ENCODE measurements at regions not wholly inside any gene's neighbourhood (a gene's known extent, or its start where the extent isn't known, plus 50 kb on each side); places are given as distances from the start of the nearest gene placed in this dataset.

GRCh38 chr5:38736089-38736488, 109.7 kb upstream of the OSMR start:
- ATAC-seq (no peak), DNase-seq (no peak)
- intact Hi-C loops (cut with micrococcal nuclease): no loop called here

- intact Hi-C loops (cut with micrococcal nuclease): no loop called here
- DNase-seq: no peak
- no peak for ATAC-seq
These were observed 107.8 kb upstream of the OSMR start for GRCh38 chr5:38737976-38738375.

- ATAC-seq: no peak
- intact Hi-C loops (cut with micrococcal nuclease): no loop called here
- DNase-seq: no peak
These were observed 106.7 kb upstream of the OSMR start for GRCh38 chr5:38739011-38739704.

- ATAC-seq: no peak
- intact Hi-C loops (cut with micrococcal nuclease): no loop called here
- DNase-seq: no peak
These were observed 106.1 kb upstream of the OSMR start for GRCh38 chr5:38739705-38740045.

- intact Hi-C loops (cut with micrococcal nuclease): no loop called here
These were observed 103.0 kb upstream of the OSMR start for GRCh38 chr5:38742821-38743220.

GRCh38 chr5:38743562-38743961, 102.2 kb upstream of the OSMR start:
- intact Hi-C loops (cut with micrococcal nuclease): no loop called here
- no peak for DNase-seq
- no peak for ATAC-seq

More at GRCh38 chr5:38742821-38743220, 103.0 kb upstream of the OSMR start:
- no peak for ATAC-seq
- no peak for DNase-seq

- intact Hi-C loops (cut with micrococcal nuclease): no loop called here
- DNase-seq (no peak), ATAC-seq (peak; percentile 67)
These were observed 99.7 kb upstream of the OSMR start for GRCh38 chr5:38745836-38746732.

GRCh38 chr5:38749861-38750260, 96.0 kb upstream of the OSMR start:
- no peak for DNase-seq
- ATAC-seq: no peak
- intact Hi-C loops (cut with micrococcal nuclease): no loop called here

- DNase-seq (no peak), ATAC-seq (no peak)
- intact Hi-C loops (cut with micrococcal nuclease): no loop called here
These were observed 94.7 kb upstream of the OSMR start for GRCh38 chr5:38751103-38751502.

GRCh38 chr5:38752012-38752536, 93.7 kb upstream of the OSMR start:
- intact Hi-C loops (cut with micrococcal nuclease): no loop called here

GRCh38 chr5:38752622-38753021, 93.2 kb upstream of the OSMR start:
- no peak for DNase-seq
- ATAC-seq: no peak
- intact Hi-C loops (cut with micrococcal nuclease): no loop called here

More at GRCh38 chr5:38752012-38752536, 93.7 kb upstream of the OSMR start:
- DNase-seq (no peak), ATAC-seq (no peak)

- intact Hi-C loops (cut with micrococcal nuclease): no loop called here
- ATAC-seq (no peak), DNase-seq (no peak)
These were observed 92.7 kb upstream of the OSMR start for GRCh38 chr5:38753141-38753540.

GRCh38 chr5:38753776-38754175, 92.0 kb upstream of the OSMR start:
- intact Hi-C loops (cut with micrococcal nuclease): no loop called here
- DNase-seq (no peak), ATAC-seq (no peak)

GRCh38 chr5:38755181-38755580, 90.6 kb upstream of the OSMR start:
- ATAC-seq (no peak), DNase-seq (no peak)
- intact Hi-C loops (cut with micrococcal nuclease): no loop called here

- intact Hi-C loops (cut with micrococcal nuclease): no loop called here
- ATAC-seq: no peak
- DNase-seq: no peak
These were observed 89.7 kb upstream of the OSMR start for GRCh38 chr5:38756068-38756467.

- peak; percentile 86 for DNase-seq
- intact Hi-C loops (cut with micrococcal nuclease): no loop called here
- ATAC-seq: peak; percentile 95
These were observed 88.2 kb upstream of the OSMR start for GRCh38 chr5:38757451-38758245.

GRCh38 chr5:38758774-38759600, 86.8 kb upstream of the OSMR start:
- peak; percentile 33 for ATAC-seq

GRCh38 chr5:38764937-38765391, 80.8 kb upstream of the OSMR start:
- intact Hi-C loops (cut with micrococcal nuclease): no loop called here
- no peak for ATAC-seq
- DNase-seq: no peak

More at GRCh38 chr5:38758774-38759600, 86.8 kb upstream of the OSMR start:
- peak; percentile 36 for DNase-seq
- intact Hi-C loops (cut with micrococcal nuclease): no loop called here

GRCh38 chr5:38765399-38765861, 80.4 kb upstream of the OSMR start:
- no peak for ATAC-seq
- DNase-seq: no peak
- intact Hi-C loops (cut with micrococcal nuclease): no loop called here

Data from left ventricle myocardium superior (tissue), 1 donor.